SK-N-SH (cell line): ENCODE measurements at regions not wholly inside any gene's neighbourhood (a gene's known extent, or its start where the extent isn't known, plus 50 kb on each side); places are given as distances from the start of the nearest gene placed in this dataset.
A peak's percentile ranks its signal among the peaks of the same experiment; 100 is the strongest.

ENCODE experiments used
- CTCF ChIA-PET: fragments of 300-600, 350-600 bp; formaldehyde crosslinking; extraction: SDS; loops from one replicate; lab custom pipeline; 2021; lab: Yijun Ruan, JAX
- POLR2A ChIA-PET: fragments of 350-600 bp; sonication (Branson Sonifier 250); formaldehyde crosslinking; extraction: SDS; loops from one replicate; lab custom pipeline; 2020; ENCODE audit warnings: antibody characterized with exemption, inconsistent platforms; lab: Yijun Ruan, JAX
- DNase-seq: peaks from one replicate; pipeline ENCODE4 v3.0.0; 2012
- H2AFZ ChIP-seq: fragments of 200-600 bp; sonication (generic); 2 replicates; pipeline ENCODE4 v1.8.1; 2016; ENCODE audit warnings: antibody characterized with exemption, mild to moderate bottlenecking, low read depth
- H3F3A ChIP-seq: fragments of 200-600 bp; sonication (generic); replicated peaks from 2 replicates; pipeline ENCODE3; 2016; ENCODE audit warnings: antibody characterized with exemption, mild to moderate bottlenecking; ENCODE audit not compliant: insufficient read depth
- H3K27ac ChIP-seq, 2 experiments: fragments of 200-500 bp in 1 of 2; fragments of 200-600 bp in 1 of 2; sonication (Bioruptor generic) in 1 of 2; sonication (generic), shearing (Covaris generic) in 1 of 2; 2 replicates each; pipeline versions ENCODE4 v1.5.1 to v1.6.1; 2014 to 2016; ENCODE audit warnings: low read depth in 2 of 2, inconsistent platforms in 1 of 2, low read length in 1 of 2, mild to moderate bottlenecking in 1 of 2, mixed read lengths in 1 of 2
- H3K27me3 ChIP-seq: fragments of 200-600 bp; sonication (generic), shearing (Covaris generic); 2 replicates; pipeline ENCODE4 v1.6.1; 2016; ENCODE audit warnings: mixed run types; ENCODE audit not compliant: insufficient read depth
- H3K36me3 ChIP-seq, 2 experiments: fragments of 200-500 bp in 1 of 2; fragments of 200-600 bp in 1 of 2; sonication (Bioruptor generic) in 1 of 2; sonication (generic) in 1 of 2; replicated peaks in 1 of 2; 2 replicates each; pipeline versions ENCODE3 to v1.5.1; 2014 to 2016; ENCODE audit warnings: low read length in 1 of 2, mild to moderate bottlenecking in 1 of 2; ENCODE audit not compliant: insufficient read depth in 2 of 2, control insufficient read depth in 1 of 2
- H3K4me1 ChIP-seq, 2 experiments: fragments of 200-500 bp in 1 of 2; fragments of 200-600 bp in 1 of 2; sonication (Bioruptor generic) in 1 of 2; sonication (generic), shearing (Covaris generic) in 1 of 2; 2 replicates each; pipeline versions ENCODE4 v1.5.1 to v1.6.1; 2014 to 2016; ENCODE audit warnings: low read depth in 1 of 2, low read length in 1 of 2, mixed run types in 1 of 2; ENCODE audit not compliant: insufficient read depth in 2 of 2, control insufficient read depth in 1 of 2
- H3K4me2 ChIP-seq: fragments of 200-600 bp; sonication (generic), shearing (Covaris generic); 2 replicates; pipeline ENCODE4 v1.6.1; 2017; ENCODE audit warnings: mixed run types
- H3K4me3 ChIP-seq, 2 experiments: fragments of 200-500 bp in 1 of 2; fragments of 200-600 bp in 1 of 2; sonication (Bioruptor generic) in 1 of 2; sonication (generic), shearing (Covaris generic) in 1 of 2; 2 replicates each; pipeline versions ENCODE4 v1.5.1 to v1.8.1; 2014 to 2016; ENCODE audit warnings: low read depth in 2 of 2, inconsistent platforms in 1 of 2, low read length in 1 of 2, mild to moderate bottlenecking in 1 of 2, mixed read lengths in 1 of 2, moderate library complexity in 1 of 2
- H3K79me2 ChIP-seq: fragments of 200-600 bp; sonication (generic); 2 replicates; pipeline ENCODE4 v1.8.1; 2017; ENCODE audit warnings: mild to moderate bottlenecking; ENCODE audit not compliant: insufficient read depth
- H3K9ac ChIP-seq: fragments of 200-600 bp; sonication (generic); 2 replicates; pipeline ENCODE4 v1.6.1; 2017; ENCODE audit warnings: mixed run types
- H3K9me2 ChIP-seq: fragments of 200-600 bp; sonication (generic); 2 replicates; pipeline ENCODE4 v1.6.1; 2017; ENCODE audit warnings: mixed run types
- H3K9me3 ChIP-seq: fragments of 200-600 bp; sonication (generic); 2 replicates; pipeline ENCODE4 v1.6.1; 2017; ENCODE audit warnings: mixed run types, mild to moderate bottlenecking, moderate library complexity
- H4K20me1 ChIP-seq: fragments of 200-600 bp; sonication (generic); 2 replicates; pipeline ENCODE4 v1.6.1; 2017; ENCODE audit warnings: mild to moderate bottlenecking, mixed run types; ENCODE audit not compliant: insufficient read depth
- CHD2 ChIP-seq: fragments of 150-350 bp; IDR thresholded peaks from 2 replicates; pipeline ENCODE4 v1.6.1; 2018; ENCODE audit warnings: low read length; ENCODE audit not compliant: partially characterized antibody
- CTCF ChIP-seq: fragments of 200-600 bp; sonication (generic); IDR thresholded peaks from 2 replicates; pipeline ENCODE4 v1.6.1; 2017; ENCODE audit warnings: antibody characterized with exemption, mild to moderate bottlenecking, moderate library complexity
- FOSL2 ChIP-seq: IDR thresholded peaks from 2 replicates; pipeline ENCODE4 v1.4.0; 2012; ENCODE audit warnings: low read depth, mild to moderate bottlenecking, moderate library complexity, borderline replicate concordance
- FOXJ3 ChIP-seq: sonication (generic); formaldehyde crosslinking; IDR thresholded peaks from 2 replicates; pipeline ENCODE4 v1.5.1; 2020; ENCODE audit warnings: mild to moderate bottlenecking, missing genetic modification reagents
- FOXM1 ChIP-seq: IDR thresholded peaks from 2 replicates; pipeline ENCODE4 v1.4.0; 2012; ENCODE audit warnings: low read depth, mild to moderate bottlenecking
- IRF3 ChIP-seq: fragments of 150-350 bp; IDR thresholded peaks from 2 replicates; pipeline ENCODE4 v1.6.1; 2016; ENCODE audit warnings: mild to moderate bottlenecking, low read depth, low read length
- JUND ChIP-seq: IDR thresholded peaks from 2 replicates; pipeline ENCODE4 v1.4.0; 2012
- MAX ChIP-seq: IDR thresholded peaks from 2 replicates; pipeline ENCODE4 v1.4.0; 2012; ENCODE audit warnings: low read depth
- MEF2A ChIP-seq: IDR thresholded peaks from 2 replicates; pipeline ENCODE4 v1.4.0; 2012; ENCODE audit warnings: low read depth, borderline replicate concordance
- MXI1 ChIP-seq: IDR thresholded peaks from 2 replicates; pipeline ENCODE4 v1.6.1; 2012; ENCODE audit warnings: mild to moderate bottlenecking, low read depth, low read length, improper control_type of control experiment
- NRF1 ChIP-seq: IDR thresholded peaks from 2 replicates; pipeline ENCODE4 v1.6.1; 2012; ENCODE audit warnings: low read depth, mild to moderate bottlenecking, low read length
- REST ChIP-seq: IDR thresholded peaks from 2 replicates; pipeline ENCODE4 v1.6.1; 2012; ENCODE audit warnings: mild to moderate bottlenecking, low read depth, low read length, moderate library complexity
- RFX5 ChIP-seq: IDR thresholded peaks from 2 replicates; pipeline ENCODE4 v1.6.1; 2012; ENCODE audit warnings: mild to moderate bottlenecking, improper control_type of control experiment, low read length
- RXRA ChIP-seq: IDR thresholded peaks from 2 replicates; pipeline ENCODE4 v1.4.0; 2012; ENCODE audit warnings: low read depth, mild to moderate bottlenecking, borderline replicate concordance
- TAF1 ChIP-seq: IDR thresholded peaks from 2 replicates; pipeline ENCODE4 v1.6.1; 2012; ENCODE audit warnings: low read depth, mild to moderate bottlenecking, low read length, moderate library complexity, borderline replicate concordance
- TCF12 ChIP-seq: IDR thresholded peaks from 2 replicates; pipeline ENCODE4 v1.4.0; 2012
- TEAD4 ChIP-seq: IDR thresholded peaks from 2 replicates; pipeline ENCODE4 v1.4.0; 2012; ENCODE audit warnings: mild to moderate bottlenecking, borderline replicate concordance; ENCODE audit not compliant: insufficient read depth
- ZBTB33 ChIP-seq: IDR thresholded peaks from 2 replicates; pipeline ENCODE4 v1.4.0; 2012; ENCODE audit warnings: low read depth, borderline replicate concordance
- WGBS: methylation state at CpG from one replicate; pipeline ENCODE4 v1.1.6; 2017; ENCODE audit warnings: low lambda C conversion rate; 5-methylcytosine and 5-hydroxymethylcytosine counted together

GRCh38 chr13:80962173-80962572 is 621.2 kb upstream of the SPRY2 start (continued):
- no peak for TF ChIP-seq REST

GRCh38 chr13:80957019-80957655 is 616.2 kb upstream of the SPRY2 start:
- Histone ChIP-seq H3K4me3 (no peak overlapping the region), H3K4me1 (no peaks in the 10 kb centered on the region; a peak in 1 of 4 replicates), H3K27ac (peak overlapping the region; percentile 6 to 79; a peak in 2 of 4 replicates), H3K79me2 (no peaks in the 10 kb centered on the region), H3F3A (peaks cover 8% of the 10 kb centered on the region), H4K20me1 (no peaks in the 10 kb centered on the region), H3K36me3 (no peaks in the 10 kb centered on the region), H3K27me3 (no peaks in the 10 kb centered on the region), H3K9me2 (no peaks in the 10 kb centered on the region), H3K9me3 (no peaks in the 10 kb centered on the region), H3K9ac (no peak overlapping the region), H2AFZ (no peak overlapping the region), H3K4me2 (no peak overlapping the region)
- ChIA-PET POLR2A (no interaction called here), CTCF (no interaction called here)
- TF ChIP-seq ZBTB33: no peak
- no peak for TF ChIP-seq TAF1
- TF ChIP-seq IRF3: no peak
- no peak for TF ChIP-seq MAX
- TF ChIP-seq REST: no peak
- no peak for TF ChIP-seq CHD2
- no peak for TF ChIP-seq RFX5
- no peak for TF ChIP-seq TCF12
- no peak for TF ChIP-seq FOSL2
- no peak for TF ChIP-seq TEAD4
- TF ChIP-seq JUND: no peak
- TF ChIP-seq NRF1: no peak
- no peak for TF ChIP-seq MEF2A
- no peak for TF ChIP-seq MXI1
- no peak for TF ChIP-seq FOXJ3 (CRISPR knock-in tag)
- TF ChIP-seq FOXM1: no peak
- TF ChIP-seq RXRA: no peak
- no peak for TF ChIP-seq CTCF
- 54% methylated on average over 3 of the region's 3 CpGs for WGBS
- DNase-seq: no peak
